ENCODE measurements at regions not wholly inside any gene's neighbourhood (a gene's known extent, or its start where the extent isn't known, plus 50 kb on each side); places are given as distances from the start of the nearest gene placed in this dataset.
"Not testable (repeated sequence)": the region's sequence is repeated elsewhere in the genome, so short reads cannot be mapped to it uniquely, and the experiment has no call there.

DNA sequence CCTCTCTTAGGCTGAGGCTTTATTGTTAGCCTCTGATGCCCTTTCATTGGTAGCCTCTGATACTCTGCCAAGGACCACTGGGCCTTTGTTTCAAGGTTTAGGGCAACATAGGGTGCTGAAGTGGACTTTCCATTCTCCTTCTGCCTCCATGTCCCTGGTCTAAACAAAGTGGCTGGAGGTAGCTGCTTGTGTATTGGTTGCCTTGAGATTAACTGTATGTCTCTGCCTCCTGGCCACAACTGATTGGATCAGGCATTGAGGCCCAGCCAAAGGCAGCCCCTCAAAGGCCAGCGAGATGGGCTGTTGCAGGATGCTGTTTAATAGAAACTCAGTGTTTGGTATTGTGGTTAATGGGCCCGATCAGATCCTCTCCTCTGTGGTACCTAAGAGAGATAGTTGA lies 77.9 kb upstream of the PRR23C start:
- no peaks in the 10 kb centered on the region for H3K36me3 ChIP-seq (ENCODE audit: control insufficient read depth, insufficient read depth, low read length)
- H3K4me3 ChIP-seq (ENCODE audit: low read depth, low read length), result no peak overlapping the region
- H3K27me3 ChIP-seq (ENCODE audit: control insufficient read depth, insufficient read depth, low read length), result no peaks in the 10 kb centered on the region
- peaks cover 11% of the 10 kb centered on the region for H3K4me1 ChIP-seq
- H3K9me3 ChIP-seq (ENCODE audit: control insufficient read depth, low read length), result no peaks in the 10 kb centered on the region
- TF ChIP-seq, protein P1, sequence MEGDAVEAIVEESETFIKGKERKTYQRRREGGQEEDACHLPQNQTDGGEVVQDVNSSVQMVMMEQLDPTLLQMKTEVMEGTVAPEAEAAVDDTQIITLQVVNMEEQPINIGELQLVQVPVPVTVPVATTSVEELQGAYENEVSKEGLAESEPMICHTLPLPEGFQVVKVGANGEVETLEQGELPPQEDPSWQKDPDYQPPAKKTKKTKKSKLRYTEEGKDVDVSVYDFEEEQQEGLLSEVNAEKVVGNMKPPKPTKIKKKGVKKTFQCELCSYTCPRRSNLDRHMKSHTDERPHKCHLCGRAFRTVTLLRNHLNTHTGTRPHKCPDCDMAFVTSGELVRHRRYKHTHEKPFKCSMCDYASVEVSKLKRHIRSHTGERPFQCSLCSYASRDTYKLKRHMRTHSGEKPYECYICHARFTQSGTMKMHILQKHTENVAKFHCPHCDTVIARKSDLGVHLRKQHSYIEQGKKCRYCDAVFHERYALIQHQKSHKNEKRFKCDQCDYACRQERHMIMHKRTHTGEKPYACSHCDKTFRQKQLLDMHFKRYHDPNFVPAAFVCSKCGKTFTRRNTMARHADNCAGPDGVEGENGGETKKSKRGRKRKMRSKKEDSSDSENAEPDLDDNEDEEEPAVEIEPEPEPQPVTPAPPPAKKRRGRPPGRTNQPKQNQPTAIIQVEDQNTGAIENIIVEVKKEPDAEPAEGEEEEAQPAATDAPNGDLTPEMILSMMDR (IDR thresholded peaks at IDR 0.05), result no peak
- no peaks in the 10 kb centered on the region for H3K79me2 ChIP-seq
- no peak overlapping the region for H3K27ac ChIP-seq
- H3K9ac ChIP-seq, result no peak overlapping the region
- H3K4me2 ChIP-seq (ENCODE audit: low read length), result no peak overlapping the region
- no peak overlapping the region for H2AFZ ChIP-seq

DNA sequence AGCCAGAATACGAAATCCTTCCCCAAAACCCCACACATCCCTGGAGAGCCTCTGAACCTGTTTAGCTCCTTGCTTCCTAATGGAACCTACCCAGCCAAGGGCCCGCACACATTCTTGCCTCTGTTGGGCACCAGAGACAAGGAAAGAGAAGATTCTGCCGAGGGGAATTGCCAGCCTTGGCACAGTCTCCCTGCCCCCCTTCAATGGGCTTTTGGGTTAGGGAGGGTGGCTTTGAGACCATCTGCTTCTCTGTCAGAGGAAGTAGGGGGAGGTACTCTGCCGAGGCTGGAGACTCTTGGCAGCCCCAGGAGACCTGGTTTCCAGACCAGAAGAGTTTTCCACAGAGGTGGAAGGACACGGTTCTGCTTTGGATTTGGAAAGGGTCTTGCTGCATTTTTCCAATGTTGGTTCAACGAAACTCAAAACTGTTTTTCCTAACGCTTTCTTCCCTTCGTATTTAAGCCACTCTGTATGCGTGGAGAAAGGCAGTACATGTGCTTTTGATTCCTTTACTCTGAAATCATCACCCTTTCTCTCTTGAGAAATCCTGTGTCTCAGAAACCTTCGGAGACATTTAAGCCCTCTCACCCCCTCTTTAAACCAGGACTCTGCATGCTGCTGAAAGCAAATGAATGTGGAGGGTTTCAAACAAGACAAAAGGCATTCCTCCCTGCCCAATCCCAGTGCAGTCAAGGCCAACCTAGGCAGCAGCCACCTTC lies 78.8 kb upstream of the PRR23C start:
- Histone ChIP-seq H3K9me3 (ENCODE audit: control insufficient read depth, low read length) (no peaks in the 10 kb centered on the region), H2AFZ (no peak overlapping the region), H3K27ac (no peak overlapping the region), H3K4me2 (ENCODE audit: low read length) (no peak overlapping the region), H3K79me2 (no peaks in the 10 kb centered on the region), H3K36me3 (ENCODE audit: control insufficient read depth, insufficient read depth, low read length) (no peaks in the 10 kb centered on the region), H3K9ac (no peak overlapping the region), H3K4me3 (ENCODE audit: low read depth, low read length) (no peak overlapping the region), H3K27me3 (ENCODE audit: control insufficient read depth, insufficient read depth, low read length) (no peaks in the 10 kb centered on the region), H3K4me1 (peaks cover 11% of the 10 kb centered on the region)
- TF ChIP-seq, protein P1 (IDR thresholded peaks at IDR 0.05), result no peak

GRCh38 chr3:139124197-139124596 lies 79.5 kb upstream of the PRR23C start:
- TF ChIP-seq, protein P1 (IDR thresholded peaks at IDR 0.05), result no peak
- no peak overlapping the region for H3K27ac ChIP-seq
- no peaks in the 10 kb centered on the region for H3K36me3 ChIP-seq (ENCODE audit: control insufficient read depth, insufficient read depth, low read length)
- H2AFZ ChIP-seq, result no peak overlapping the region
- no peaks in the 10 kb centered on the region for H3K79me2 ChIP-seq
- H3K4me2 ChIP-seq (ENCODE audit: low read length), result no peak overlapping the region
- H3K27me3 ChIP-seq (ENCODE audit: control insufficient read depth, insufficient read depth, low read length), result no peaks in the 10 kb centered on the region
- no peak overlapping the region for H3K4me3 ChIP-seq (ENCODE audit: low read depth, low read length)
- H3K9ac ChIP-seq, result no peak overlapping the region
- H3K4me1 ChIP-seq, result peaks cover 11% of the 10 kb centered on the region
- no peaks in the 10 kb centered on the region for H3K9me3 ChIP-seq (ENCODE audit: control insufficient read depth, low read length)

DNA sequence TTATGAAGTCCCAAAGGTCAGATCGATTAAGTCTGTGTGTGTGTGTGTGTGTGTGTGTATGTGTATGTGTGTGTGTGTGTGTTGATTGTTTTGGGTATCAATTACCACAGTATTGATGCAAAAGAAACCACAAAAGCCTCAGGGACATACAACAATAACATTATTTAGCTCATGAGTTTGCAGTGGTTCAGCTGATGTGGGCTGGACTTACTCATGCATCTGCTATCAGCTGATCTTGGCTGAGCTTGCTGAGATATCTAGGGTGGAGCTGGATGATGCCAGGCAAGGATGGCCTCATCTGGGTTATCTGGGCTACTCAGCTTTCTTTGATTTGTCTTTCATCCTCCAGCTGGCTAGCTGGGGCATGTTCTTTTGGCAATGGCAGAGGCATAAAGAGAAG lies 82.4 kb upstream of the PRR23C start:
- Histone ChIP-seq H3K36me3 (ENCODE audit: control insufficient read depth, insufficient read depth, low read length) (no peaks in the 10 kb centered on the region), H3K9ac (no peak overlapping the region), H2AFZ (no peak overlapping the region), H3K27me3 (ENCODE audit: control insufficient read depth, insufficient read depth, low read length) (no peaks in the 10 kb centered on the region), H3K4me2 (ENCODE audit: low read length) (no peak overlapping the region), H3K9me3 (ENCODE audit: control insufficient read depth, low read length) (no peaks in the 10 kb centered on the region), H3K4me3 (ENCODE audit: low read depth, low read length) (no peak overlapping the region), H3K79me2 (no peaks in the 10 kb centered on the region), H3K4me1 (no peaks in the 10 kb centered on the region), H3K27ac (no peak overlapping the region)
- TF ChIP-seq, protein P1 (IDR thresholded peaks at IDR 0.05), result no peak

GRCh38 chr3:139127629-139128028 lies 82.9 kb upstream of the PRR23C start:
- not testable (repeated sequence) for H3K36me3 ChIP-seq (ENCODE audit: control insufficient read depth, insufficient read depth, low read length); H3K27ac ChIP-seq; H3K27me3 ChIP-seq (ENCODE audit: control insufficient read depth, insufficient read depth, low read length); H3K4me2 ChIP-seq (ENCODE audit: low read length); H3K4me1 ChIP-seq; H2AFZ ChIP-seq; H3K9ac ChIP-seq; H3K9me3 ChIP-seq (ENCODE audit: control insufficient read depth, low read length); H3K4me3 ChIP-seq (ENCODE audit: low read depth, low read length); H3K79me2 ChIP-seq

Measured in parathyroid adenoma (tissue), 2 donors.